Fibroblast of skin of left quadriceps (primary cell): ENCODE measurements at regions not wholly inside any gene's neighbourhood (a gene's known extent, or its start where the extent isn't known, plus 50 kb on each side); places are given as distances from the start of the nearest gene placed in this dataset.

ENCODE experiments used
- DNase-seq, 2 experiments: peaks; one replicate each; pipeline ENCODE4 v3.0.0-alpha.2; 2013; ENCODE audit warnings: low read depth in 2 of 2

- DNase-seq = no peak
Measured at GRCh38 chr4:187777954-187778353, 217.6 kb upstream of the ZFP42 start.

- no peak for DNase-seq
Measured at GRCh38 chr4:187780070-187780469, 215.5 kb upstream of the ZFP42 start.

- DNase-seq = no peak
Measured at GRCh38 chr4:187782286-187782824, 213.2 kb upstream of the ZFP42 start.

- no peak for DNase-seq
Measured at GRCh38 chr4:187786190-187786589, 209.4 kb upstream of the ZFP42 start.

- no peak for DNase-seq
Measured at GRCh38 chr4:187789078-187789477, 206.5 kb upstream of the ZFP42 start.

GRCh38 chr4:187795737-187796136, 199.8 kb upstream of the ZFP42 start:
- DNase-seq = no peak

GRCh38 chr4:187798385-187798784, 197.2 kb upstream of the ZFP42 start:
- DNase-seq = no peak

GRCh38 chr4:187799735-187800134, 195.8 kb upstream of the ZFP42 start:
- DNase-seq = no peak

GRCh38 chr4:187811591-187811990, 184.0 kb upstream of the ZFP42 start:
- DNase-seq = no peak

GRCh38 chr4:187814737-187815465, 180.7 kb upstream of the ZFP42 start:
- no peak for DNase-seq

GRCh38 chr4:187826725-187827124, 168.8 kb upstream of the ZFP42 start:
- no peak for DNase-seq

GRCh38 chr4:187827631-187828030, 167.9 kb upstream of the ZFP42 start:
- DNase-seq = no peak

- no peak for DNase-seq
Measured at GRCh38 chr4:187839765-187840164, 155.8 kb upstream of the ZFP42 start.

- DNase-seq = no peak
Measured at GRCh38 chr4:187840814-187841213, 154.8 kb upstream of the ZFP42 start.

GRCh38 chr4:187849556-187850225, 145.9 kb upstream of the ZFP42 start:
- DNase-seq = no peak

- DNase-seq = no peak
Measured at GRCh38 chr4:187865914-187866313, 129.7 kb upstream of the ZFP42 start.

- DNase-seq = no peak
Measured at GRCh38 chr4:187883049-187883448, 112.5 kb upstream of the ZFP42 start.

GRCh38 chr4:187883836-187884475, 111.6 kb upstream of the ZFP42 start:
- no peak for DNase-seq

- DNase-seq = peak in 1 of 2 experiments; percentile 15
Measured at GRCh38 chr4:187887906-187888305, 107.7 kb upstream of the ZFP42 start.

GRCh38 chr4:187889651-187890050, 105.9 kb upstream of the ZFP42 start:
- DNase-seq = no peak

- DNase-seq = no peak
Measured at GRCh38 chr4:187893418-187893817, 102.2 kb upstream of the ZFP42 start.

GRCh38 chr4:187903106-187903505, 92.5 kb upstream of the ZFP42 start:
- no peak for DNase-seq

GRCh38 chr4:187903700-187904099, 91.9 kb upstream of the ZFP42 start:
- DNase-seq = peak; percentile 18 to 29
